GM21381 (cell line): ENCODE measurements at regions not wholly inside any gene's neighbourhood (a gene's known extent, or its start where the extent isn't known, plus 50 kb on each side); places are given as distances from the start of the nearest gene placed in this dataset.
"Not testable (repeated sequence)": the region's sequence is repeated elsewhere in the genome, so short reads cannot be mapped to it uniquely, and the experiment has no call there.

Source experiments
- ATAC-seq: cut with Tn5 transposase; IDR thresholded peaks from one replicate; pipeline ENCODE4 v1.9.1; 2021; ENCODE audit warnings: mild to moderate bottlenecking, moderate library complexity; ENCODE audit not compliant: unreplicated experiment

GRCh38 chr6:85041376-85041775 is 277.0 kb upstream of the TBX18 start:
- ATAC-seq = no peak

- ATAC-seq = no peak
These were observed 272.8 kb upstream of the TBX18 start for GRCh38 chr6:85037221-85037620.

DNA sequence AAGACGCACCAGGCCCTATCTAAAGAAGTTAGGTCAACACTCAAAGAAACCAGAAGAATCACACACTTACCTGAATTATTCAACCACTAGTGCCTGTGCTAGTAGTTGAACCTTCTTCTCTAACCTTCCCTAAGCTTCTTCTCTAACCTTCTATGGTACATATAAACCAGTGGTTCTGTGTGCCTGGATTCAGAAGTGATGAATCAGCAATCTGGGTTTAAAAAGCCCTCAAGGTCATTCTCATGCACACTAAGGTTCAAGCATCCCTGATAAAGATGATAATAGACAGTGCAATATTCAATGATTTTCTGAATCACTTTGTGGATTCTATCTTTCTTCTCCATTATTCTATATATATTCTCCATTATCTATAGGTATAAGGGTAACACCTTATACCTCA is 271.4 kb upstream of the TBX18 start:
- ATAC-seq = no peak

GRCh38 chr6:85033547-85033946 is 269.1 kb upstream of the TBX18 start:
- no peak for ATAC-seq

- no peak for ATAC-seq
These were observed 261.6 kb upstream of the TBX18 start for GRCh38 chr6:85026021-85026420.

DNA sequence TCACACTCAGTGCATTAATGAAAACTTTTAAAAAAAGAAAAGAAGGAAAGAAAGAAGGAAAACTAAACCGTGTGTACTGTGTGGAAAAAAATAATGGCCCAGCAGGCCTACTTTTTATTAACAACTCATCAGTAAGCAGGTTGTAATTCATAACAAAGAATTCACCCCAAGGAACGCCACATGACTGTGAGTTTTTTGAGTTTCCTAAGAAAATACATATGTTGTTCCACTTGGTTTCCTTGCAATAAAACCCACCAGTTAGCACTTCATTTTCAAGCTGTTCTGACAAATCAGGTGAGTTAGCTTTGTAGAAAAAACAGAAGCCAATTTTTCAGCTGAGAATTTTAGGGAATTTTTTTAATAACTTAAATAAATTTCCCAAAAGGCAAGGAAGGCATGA is 259.3 kb upstream of the TBX18 start:
- no peak for ATAC-seq

DNA sequence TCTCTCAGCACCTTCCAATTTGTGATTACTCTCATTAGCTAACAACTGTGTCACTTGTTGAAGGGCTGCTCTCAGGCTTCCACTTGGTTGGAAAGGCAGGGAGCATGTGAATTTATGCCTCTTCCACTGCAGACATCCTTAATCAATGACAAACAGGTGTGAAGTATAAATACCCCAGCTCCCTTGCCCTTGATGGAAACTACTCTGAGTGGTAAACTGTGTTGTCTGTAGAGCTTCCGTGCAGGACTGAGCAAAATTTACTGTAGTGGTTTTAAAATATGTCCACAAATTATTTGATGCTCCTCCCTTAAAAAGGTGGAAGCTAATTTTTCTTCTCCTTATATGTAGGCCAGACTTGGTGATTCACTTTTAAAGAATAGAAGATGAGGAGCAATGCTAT is 253.0 kb upstream of the TBX18 start:
- no peak for ATAC-seq

GRCh38 chr6:85016726-85017125 is 252.3 kb upstream of the TBX18 start:
- ATAC-seq = no peak

DNA sequence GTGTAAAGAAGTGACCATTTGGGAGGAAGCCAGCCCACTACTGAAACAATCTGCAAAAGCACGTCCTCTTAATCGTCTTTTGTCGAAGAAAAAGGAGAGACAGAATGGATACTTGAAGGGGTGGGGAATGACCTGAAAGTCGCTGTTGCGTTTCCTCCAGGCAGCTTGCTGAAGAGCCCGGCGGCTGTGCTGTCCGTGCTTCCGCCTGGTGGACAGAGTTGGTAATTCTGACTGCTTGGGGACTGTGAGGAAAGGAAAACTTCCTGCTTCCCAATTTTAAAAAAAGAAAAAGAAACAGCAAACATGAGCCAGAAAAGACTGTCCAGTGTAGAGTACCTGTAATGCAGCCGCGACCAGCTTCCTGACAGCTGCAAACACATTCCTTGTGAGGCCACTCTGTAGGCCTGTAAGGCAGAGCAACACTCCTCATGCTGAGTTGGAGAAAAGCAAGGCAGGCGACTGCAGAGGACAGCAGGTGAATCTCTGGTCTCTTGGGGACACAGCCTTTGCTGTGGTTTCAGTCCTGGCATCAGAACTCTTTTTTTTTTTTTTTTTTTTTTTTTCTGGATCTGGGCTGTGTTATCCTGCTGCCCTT is 251.1 kb upstream of the TBX18 start:
- peak; percentile 79 for ATAC-seq

DNA sequence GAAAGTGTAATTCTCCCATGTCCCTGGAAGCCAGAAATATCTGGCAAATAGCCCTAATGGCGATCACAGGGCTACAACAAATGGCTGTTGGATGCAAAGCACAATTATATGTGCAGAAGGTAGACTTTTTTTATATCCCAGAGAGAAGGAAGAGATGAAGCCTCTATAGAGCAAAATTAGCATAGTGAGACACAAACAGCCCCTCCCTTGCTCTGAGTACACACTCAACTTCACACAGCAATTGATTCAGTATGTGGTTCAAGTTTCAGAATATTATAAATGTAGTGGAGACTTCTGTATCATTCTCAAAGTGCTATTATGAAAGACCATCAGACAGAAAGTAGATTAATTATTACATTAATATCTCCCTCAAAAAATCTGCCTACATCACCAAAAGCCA is 246.5 kb upstream of the TBX18 start:
- ATAC-seq = no peak

DNA sequence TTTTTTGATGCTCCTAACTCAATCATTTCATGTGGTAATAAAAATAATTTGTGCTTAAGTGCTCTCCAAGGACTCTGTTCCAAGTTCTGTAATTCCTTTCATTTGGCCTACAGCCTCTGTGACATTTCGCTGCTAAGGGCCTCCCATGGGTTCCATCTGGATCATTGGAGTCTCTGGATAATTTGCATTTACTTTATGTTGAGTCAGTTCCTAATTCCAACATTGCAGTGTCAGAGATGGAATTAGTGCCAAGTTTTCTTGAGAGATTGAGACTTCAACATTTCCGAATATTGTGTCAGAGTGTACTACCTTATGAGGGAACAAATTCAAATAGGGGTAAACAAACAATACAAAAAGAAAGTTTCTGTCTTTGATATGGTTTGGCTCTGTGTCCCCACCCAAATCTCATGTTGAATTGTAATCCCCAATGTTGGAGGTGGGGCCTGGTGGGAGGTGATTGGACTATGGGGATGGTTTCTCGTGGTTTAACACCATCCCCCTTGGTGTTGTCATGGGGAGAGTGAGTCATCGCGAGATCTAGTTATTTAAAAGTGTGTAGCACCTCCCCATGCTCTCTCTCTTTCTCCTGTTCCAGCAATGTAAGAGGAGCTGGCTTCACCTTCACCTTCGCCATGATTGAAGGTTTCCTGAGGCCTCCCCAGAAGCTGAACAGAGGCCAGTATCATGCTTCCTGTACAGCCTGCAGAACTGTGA is 244.1 kb upstream of the TBX18 start:
- ATAC-seq = no peak

DNA sequence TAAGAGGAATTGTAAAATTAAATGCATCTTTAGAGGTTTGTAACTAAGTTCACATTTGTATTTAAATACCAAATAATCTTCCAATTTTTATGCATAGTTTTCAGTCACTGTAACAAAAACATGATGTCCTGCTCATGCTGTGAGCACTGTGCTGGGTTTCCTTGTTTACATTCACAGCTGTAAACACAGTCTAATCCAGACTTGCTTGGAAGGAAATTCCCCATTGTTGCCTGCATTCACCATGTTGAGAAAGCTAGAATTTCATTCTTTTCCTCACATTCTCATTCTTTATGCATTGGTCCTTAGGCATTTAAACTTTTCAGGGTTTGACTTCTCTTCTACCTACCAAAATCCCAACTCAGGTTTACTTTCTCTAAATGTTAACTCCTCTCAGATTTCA is 242.0 kb upstream of the TBX18 start:
- ATAC-seq = no peak

GRCh38 chr6:85005494-85005893 is 241.1 kb upstream of the TBX18 start:
- ATAC-seq = no peak

DNA sequence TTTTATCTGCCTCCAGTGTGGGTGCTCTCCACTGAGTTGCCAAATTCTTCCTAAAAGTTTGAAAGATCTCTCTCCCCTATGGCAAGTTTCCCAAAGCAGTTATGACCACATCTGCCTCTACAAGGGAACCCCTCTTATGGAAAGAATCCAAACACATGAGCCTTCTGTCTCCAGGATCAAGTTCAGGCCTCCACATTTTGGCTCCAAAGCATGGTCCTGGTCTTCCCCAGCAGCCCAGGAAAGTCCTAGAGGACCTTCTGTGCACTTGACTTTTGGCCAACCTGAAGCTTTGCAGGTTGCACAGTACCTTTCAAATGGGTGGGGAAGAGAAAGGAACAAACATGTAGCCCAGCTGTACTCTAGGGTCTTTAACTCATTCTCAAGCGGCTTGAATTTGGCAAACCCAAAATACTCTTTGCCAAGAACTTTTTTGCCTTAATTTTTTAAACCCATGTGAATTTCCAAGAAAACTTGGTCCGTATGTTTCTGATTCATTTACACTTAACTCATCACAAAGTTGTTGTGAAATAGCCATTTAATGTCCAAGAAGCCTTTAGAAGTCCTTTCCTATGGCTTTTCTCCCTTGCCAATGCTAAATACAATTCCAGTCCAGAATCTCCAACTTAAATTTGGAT is 240.1 kb upstream of the TBX18 start:
- ATAC-seq = no peak

DNA sequence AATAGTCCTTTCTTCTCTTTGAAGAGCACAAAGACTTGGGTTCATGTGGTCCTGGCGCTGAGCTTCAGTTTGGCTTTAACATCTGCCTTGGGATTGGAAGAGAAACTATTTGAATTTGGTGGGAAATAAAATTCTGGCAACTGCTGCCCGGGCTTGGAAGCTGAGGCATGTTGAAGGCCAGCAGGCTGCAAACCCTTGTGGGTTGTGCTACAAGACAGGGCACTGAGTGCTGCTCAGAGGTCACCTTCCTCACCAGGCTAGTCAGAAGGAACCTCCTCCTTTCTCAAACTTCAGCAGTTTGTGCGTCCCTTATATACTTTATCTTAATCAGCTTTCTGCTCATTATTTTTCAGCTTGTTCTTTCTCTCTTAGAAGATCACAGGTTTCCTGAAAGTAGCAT is 238.4 kb upstream of the TBX18 start:
- ATAC-seq = no peak

- ATAC-seq = no peak
These were observed 235.6 kb upstream of the TBX18 start for GRCh38 chr6:85000001-85000400.

GRCh38 chr6:84998223-84998622 is 233.8 kb upstream of the TBX18 start:
- ATAC-seq = no peak

GRCh38 chr6:84988766-84989165 is 224.4 kb upstream of the TBX18 start:
- ATAC-seq = not testable (repeated sequence)

GRCh38 chr6:84985490-84985889 is 221.1 kb upstream of the TBX18 start:
- not testable (repeated sequence) for ATAC-seq

GRCh38 chr6:84979541-84979940 is 215.1 kb upstream of the TBX18 start:
- ATAC-seq = no peak

GRCh38 chr6:84977363-84977705 is 212.9 kb upstream of the TBX18 start:
- no peak for ATAC-seq

GRCh38 chr6:84976526-84977362 is 212.3 kb upstream of the TBX18 start:
- no peak for ATAC-seq
